ENCODE measurements at regions not wholly inside any gene's neighbourhood (a gene's known extent, or its start where the extent isn't known, plus 50 kb on each side); places are given as distances from the start of the nearest gene placed in this dataset.
A peak's percentile ranks its signal among the peaks of the same experiment; 100 is the strongest.
"Not testable (repeated sequence)": the region's sequence is repeated elsewhere in the genome, so short reads cannot be mapped to it uniquely, and the experiment has no call there.

DNA sequence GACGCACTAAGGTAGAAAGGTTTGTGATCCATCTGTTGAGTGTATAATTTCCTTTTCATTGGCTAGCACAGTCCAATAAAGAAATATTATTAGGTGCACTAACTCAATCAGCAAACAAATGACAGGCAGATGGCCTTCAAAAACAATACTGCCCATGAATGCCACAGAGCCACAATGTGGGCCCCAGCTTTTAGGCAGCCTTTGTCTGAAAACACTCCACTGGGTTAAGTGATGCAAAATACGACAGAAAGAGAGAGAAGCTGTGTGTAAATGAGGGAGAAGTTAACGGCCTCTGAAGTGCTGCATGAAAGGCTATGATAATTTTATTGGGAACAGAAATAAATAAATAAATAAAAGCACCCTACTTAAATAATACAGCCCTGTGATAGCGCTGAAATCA lies 274.6 kb downstream of the NKX6-1 start:
- DNase-seq (ENCODE audit: low spot score) = no peak

- DNase-seq (ENCODE audit: low spot score) = no peak
Measured at GRCh38 chr4:84221704-84222103, 277.4 kb downstream of the NKX6-1 start.

DNA sequence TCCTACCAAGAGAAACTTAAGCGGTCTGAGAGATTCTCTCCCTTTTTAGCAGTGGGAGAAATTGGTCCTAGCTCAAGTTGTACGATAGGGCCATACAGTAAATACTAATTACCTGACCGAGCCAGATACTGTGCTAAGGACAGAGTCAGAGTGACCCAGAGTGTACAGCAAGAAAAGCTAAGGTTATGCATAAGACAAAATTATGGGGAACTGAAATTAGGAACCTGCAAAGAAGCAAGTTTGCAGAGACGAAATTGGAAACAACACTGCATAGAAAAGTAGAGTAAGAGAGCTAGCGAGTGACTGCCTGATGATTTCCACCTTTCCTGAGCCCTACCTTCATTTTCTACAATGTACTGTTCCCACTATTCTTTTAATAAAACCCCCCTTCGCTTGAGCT lies 278.1 kb downstream of the NKX6-1 start:
- DNase-seq (ENCODE audit: low spot score) = no peak

DNA sequence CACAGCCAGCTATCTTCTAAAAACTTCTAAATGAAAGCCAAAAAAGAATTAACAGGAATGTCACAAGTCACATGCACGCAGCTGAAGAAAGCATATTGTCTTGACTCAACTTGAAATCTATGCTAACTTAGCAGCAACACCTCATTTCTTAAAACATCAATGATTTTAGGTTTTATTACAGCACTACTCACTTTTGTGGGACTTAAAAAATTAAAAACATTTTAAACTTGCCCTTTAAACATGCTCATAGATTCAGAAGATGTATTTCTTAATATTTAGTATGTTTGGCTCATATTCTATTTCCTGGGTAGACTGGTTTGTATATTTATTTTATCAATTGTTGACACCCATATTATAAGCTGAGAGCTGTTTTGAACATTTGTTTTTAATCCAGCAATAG lies 279.4 kb downstream of the NKX6-1 start:
- no peak for DNase-seq (ENCODE audit: low spot score)

DNA sequence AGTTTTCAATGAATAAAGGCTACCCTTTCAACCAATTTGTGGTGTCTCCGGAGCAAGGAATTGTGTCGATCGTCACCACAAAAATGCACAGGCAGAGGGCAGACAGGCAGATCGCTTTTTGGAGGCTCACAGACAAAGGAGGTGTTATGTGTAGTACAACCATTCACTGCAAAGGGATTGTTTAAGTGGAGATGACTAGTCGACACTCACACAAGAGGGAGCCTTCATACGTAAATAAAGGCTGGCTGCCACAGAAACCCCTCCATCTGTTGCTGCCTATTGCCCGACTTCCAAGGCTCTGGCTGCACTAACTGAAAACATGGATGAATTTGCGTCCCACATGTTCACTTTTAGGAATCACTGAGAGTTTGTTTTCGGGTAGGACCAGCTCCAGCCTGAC lies 281.1 kb downstream of the NKX6-1 start:
- no peak for DNase-seq (ENCODE audit: low spot score)

DNA sequence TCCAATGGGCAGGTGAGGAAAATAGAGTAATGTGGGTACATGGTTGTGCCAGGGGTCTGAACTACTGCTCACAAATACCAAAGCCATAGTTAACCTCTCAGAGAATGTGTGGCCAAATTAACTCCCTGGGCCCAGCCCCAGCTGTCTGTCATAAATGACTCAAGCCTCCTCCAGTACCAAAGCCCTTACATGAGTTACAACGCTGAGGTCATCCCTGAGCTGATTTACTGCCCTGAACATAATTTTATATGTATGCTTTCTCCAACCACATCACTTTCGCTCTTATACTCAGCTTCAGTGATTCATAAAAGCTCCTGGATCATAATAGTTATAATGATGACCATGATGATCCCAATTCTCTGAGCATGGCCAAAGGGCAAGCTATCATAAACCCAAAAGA lies 283.9 kb downstream of the NKX6-1 start:
- DNase-seq (ENCODE audit: low spot score) = no peak

DNA sequence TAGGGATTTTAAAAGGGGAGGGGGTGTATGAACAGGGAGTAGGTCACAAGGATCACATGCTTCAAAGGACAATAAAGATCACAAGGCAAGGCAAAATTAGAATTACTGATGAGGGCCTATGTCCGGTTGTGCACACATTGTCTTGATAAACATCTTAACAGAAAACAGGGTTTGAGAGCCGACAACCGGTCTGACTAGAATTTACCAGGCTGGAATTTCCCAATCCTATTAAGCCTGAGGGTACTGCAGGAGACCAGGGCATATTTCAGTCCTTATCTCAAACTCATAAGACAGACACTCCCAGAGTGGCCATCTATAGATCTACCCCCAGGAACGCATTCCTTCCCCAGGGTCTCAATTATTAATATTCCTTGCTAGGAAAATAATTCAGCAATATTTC lies 292.9 kb downstream of the NKX6-1 start:
- not testable (repeated sequence) for DNase-seq (ENCODE audit: low spot score)

DNA sequence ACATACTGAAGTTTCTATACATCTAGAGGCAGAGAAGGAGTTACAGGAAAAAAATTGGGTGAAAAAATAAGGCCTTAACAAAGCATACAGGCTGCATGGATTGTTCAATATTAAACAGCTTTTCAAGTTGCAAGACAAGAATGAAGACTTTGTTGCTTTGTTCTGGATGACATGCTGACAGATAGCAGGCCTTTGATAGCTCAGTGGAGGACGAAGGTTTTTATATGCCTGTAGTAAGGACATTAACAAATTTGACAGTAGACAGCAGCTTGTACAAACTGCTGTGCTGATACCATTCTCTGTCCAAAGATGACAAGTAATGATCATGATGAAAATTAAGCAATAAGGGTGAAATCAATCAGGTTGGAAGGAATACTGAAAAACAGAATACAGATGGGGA lies 309.9 kb downstream of the NKX6-1 start:
- DNase-seq (ENCODE audit: low spot score) = no peak

GRCh38 chr4:84179409-84179808 lies 319.7 kb downstream of the NKX6-1 start:
- DNase-seq (ENCODE audit: low spot score) = no peak

- no peak for DNase-seq (ENCODE audit: low spot score)
Measured at GRCh38 chr4:84177831-84178542, 321.1 kb downstream of the NKX6-1 start.

- no peak for DNase-seq (ENCODE audit: low spot score)
Measured at GRCh38 chr4:84176016-84176415, 323.1 kb downstream of the NKX6-1 start.

- no peak for DNase-seq (ENCODE audit: low spot score)
Measured at GRCh38 chr4:84171871-84172270, 327.2 kb downstream of the NKX6-1 start.

GRCh38 chr4:84167564-84167963 lies 331.5 kb downstream of the NKX6-1 start:
- DNase-seq (ENCODE audit: low spot score) = no peak

DNA sequence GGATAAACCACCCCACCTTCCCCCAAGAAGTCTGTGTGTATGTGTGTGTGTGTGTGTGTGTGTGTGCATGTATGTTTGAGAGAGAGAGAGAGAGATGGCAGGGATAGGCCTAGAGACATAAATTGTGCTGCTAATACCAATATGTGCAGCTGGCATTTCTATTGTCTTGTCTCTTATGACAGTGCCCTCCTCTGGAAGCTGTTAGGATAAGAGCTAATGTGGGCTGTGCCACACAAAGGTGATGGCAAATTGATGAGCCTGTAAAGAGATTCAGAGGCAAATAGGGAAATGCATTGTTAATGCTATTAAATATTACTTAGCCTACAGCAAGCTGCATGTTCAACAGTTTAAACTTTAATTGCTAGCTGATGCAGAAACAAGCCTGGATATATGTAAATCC lies 332.0 kb downstream of the NKX6-1 start:
- no peak for DNase-seq (ENCODE audit: low spot score)

- DNase-seq (ENCODE audit: low spot score) = no peak
Measured at GRCh38 chr4:84166486-84166885, 332.6 kb downstream of the NKX6-1 start.

GRCh38 chr4:84164201-84164600 lies 334.9 kb downstream of the NKX6-1 start:
- DNase-seq (ENCODE audit: low spot score) = no peak

GRCh38 chr4:84159762-84160161 lies 339.3 kb downstream of the NKX6-1 start:
- peak; percentile 4 for DNase-seq (ENCODE audit: low spot score)

- DNase-seq (ENCODE audit: low spot score) = no peak
Measured at GRCh38 chr4:84158670-84159069, 340.4 kb downstream of the NKX6-1 start.

DNA sequence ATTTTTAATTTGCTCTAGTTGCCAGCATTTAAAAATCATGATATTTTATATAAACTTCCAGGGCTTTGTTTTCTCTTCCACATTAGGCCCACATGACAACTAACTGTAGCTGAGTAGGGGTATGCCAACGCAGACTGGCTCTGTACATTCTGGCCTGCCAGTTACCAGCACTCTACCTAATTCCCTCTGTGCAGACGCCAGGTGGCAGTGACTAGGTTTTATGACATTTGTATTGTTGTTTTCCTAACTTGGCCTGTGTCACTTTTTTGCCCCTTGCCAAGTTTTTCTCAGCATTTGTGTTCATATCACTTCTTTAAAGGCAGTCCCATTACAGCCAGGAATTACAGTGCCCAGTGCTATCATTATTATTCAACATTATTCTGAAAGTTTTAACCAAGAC lies 347.5 kb downstream of the NKX6-1 start:
- DNase-seq (ENCODE audit: low spot score) = no peak

DNA sequence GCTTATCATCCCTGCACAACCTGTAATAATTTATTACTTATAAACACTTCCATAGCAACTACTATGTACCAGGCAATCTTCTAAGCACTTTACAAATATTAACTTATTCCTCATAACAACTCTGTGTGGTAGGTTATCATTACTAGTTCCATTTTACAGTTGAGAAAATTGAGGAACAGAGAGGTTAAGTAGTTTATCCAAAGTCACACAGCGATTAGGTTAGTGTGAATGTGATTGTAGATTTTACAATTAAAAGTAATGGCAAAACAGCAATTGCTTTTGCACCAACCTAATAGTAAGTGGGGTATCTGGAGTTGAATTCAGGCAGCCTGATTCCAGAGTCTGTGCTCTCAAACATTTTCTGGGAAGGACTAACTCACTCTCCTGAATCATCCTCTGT lies 348.9 kb downstream of the NKX6-1 start:
- no peak for DNase-seq (ENCODE audit: low spot score)

DNA sequence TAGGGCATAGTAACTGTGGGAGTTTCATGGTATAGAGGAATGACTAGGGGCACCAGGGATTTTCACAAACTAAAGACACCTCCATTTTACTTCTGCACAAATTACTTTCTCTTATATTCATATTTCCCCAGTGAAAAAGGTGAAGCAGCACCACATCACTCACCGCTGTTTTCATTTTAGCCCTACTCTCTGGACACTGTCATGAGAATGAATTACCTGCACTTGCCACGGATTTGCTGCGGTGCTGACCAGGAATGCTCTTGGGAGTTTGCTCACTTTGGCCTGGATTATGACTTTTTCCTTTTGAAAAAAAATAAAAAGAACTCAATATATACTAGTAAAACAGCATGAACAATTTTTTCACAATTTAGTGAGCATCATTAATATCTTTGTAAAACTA lies 351.3 kb downstream of the NKX6-1 start:
- DNase-seq (ENCODE audit: low spot score) = no peak

- DNase-seq (ENCODE audit: low spot score) = no peak
Measured at GRCh38 chr4:84146300-84146959, 352.7 kb downstream of the NKX6-1 start.

DNA sequence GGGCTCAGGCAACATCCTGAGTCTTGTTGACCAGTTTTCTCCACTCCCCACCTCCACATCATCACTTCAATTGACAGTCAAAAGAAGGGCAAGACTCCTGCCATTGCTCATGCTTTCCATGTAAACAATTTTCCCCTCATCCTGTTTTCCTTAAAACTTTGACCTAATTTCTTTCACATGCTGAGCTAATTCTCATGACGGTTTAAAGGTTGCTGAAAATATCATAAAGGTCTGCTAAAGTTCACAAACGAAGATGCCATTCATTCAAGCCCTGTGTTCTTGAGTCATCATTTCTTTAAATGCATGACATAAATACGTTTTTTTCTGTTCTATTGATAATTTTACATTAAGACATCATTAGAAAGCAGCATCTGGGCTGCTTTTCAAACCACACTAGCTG lies 353.9 kb downstream of the NKX6-1 start:
- DNase-seq (ENCODE audit: low spot score) = no peak

DNA sequence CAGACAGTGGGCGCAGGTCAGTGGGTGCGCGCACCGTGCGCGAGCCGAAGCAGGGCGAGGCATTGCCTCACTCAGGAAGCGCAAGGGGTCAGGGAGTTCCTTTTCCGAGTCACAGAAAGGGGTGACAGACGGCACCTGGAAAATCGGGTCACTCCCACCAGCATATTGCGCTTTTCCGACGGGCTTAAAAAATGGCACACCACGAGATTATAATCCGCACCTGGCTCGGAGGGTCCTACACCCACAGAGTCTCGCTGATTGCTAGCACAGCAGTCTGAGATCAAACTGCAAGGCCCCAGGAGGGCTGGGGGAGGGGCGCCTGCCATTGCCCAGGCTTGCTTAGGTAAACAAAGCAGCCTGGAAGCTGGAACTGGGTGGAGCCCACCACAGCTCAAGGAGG lies 372.2 kb downstream of the NKX6-1 start:
- not testable (repeated sequence) for DNase-seq (ENCODE audit: low spot score)
